Psoas muscle (tissue), 7 donors: ENCODE measurements at regions not wholly inside any gene's neighbourhood (a gene's known extent, or its start where the extent isn't known, plus 50 kb on each side); places are given as distances from the start of the nearest gene placed in this dataset.
"Not testable (repeated sequence)": the region's sequence is repeated elsewhere in the genome, so short reads cannot be mapped to it uniquely, and the experiment has no call there.

Experiments used
- ATAC-seq, 4 donors: fragments of 200-7000 bp; cut with Tn5 transposase; one replicate each; pipeline ENCODE4 v1.9.1; 2020; ENCODE audit warnings: moderate library complexity in 3 of 4, mild to moderate bottlenecking in 2 of 4
- DNase-seq, 2 donors: peaks; one replicate each; pipeline ENCODE4 v3.0.0-alpha.2; 2020
- H3K27ac ChIP-seq: fragments of 200-600 bp; one replicate; pipeline ENCODE4 v1.8.0; 2022
- H3K27me3 ChIP-seq, 3 donors: fragments of 200-600 bp in 1 of 3; one replicate each; pipeline versions ENCODE4 v1.6.1 to v1.8.0; 2013 to 2022; ENCODE audit warnings: low read length in 2 of 3, mild to moderate bottlenecking in 2 of 3, moderate library complexity in 1 of 3; ENCODE audit not compliant: insufficient read depth in 3 of 3
- H3K36me3 ChIP-seq, 2 donors: fragments of 200-600 bp in 1 of 2; one replicate each; pipeline versions ENCODE4 v1.6.1 to v1.8.0; 2013 to 2022; ENCODE audit warnings: low read depth in 1 of 2, mild to moderate bottlenecking in 1 of 2, moderate library complexity in 1 of 2; ENCODE audit not compliant: insufficient read depth in 1 of 2
- H3K4me1 ChIP-seq: fragments of 200-600 bp; one replicate; pipeline ENCODE4 v1.8.0; 2022
- H3K4me3 ChIP-seq: fragments of 200-600 bp; one replicate; pipeline ENCODE4 v1.8.0; 2022; ENCODE audit warnings: mild to moderate bottlenecking
- H3K9me3 ChIP-seq: fragments of 200-600 bp; one replicate; pipeline ENCODE4 v1.8.0; 2022
- WGBS, 3 donors: extraction: QIAGEN DNeasy Blood & Tissue Kit; methylation state at CpG; one replicate each; pipeline versions ENCODE4 v1.1.6 to v1.1.7; 2013; 5-methylcytosine and 5-hydroxymethylcytosine counted together
- intact Hi-C, 2 donors: fragments of 100-400 bp; cut with DNase I; formaldehyde crosslinking; loops; one replicate each; pipeline versions ENCODE4 v1.11.0 to v1.14.2; 2022
- TF ChIP-seq, protein P1 (sequence below): fragments of 200-600 bp; IDR thresholded peaks from one replicate; pipeline ENCODE4 v1.8.0; 2022; ENCODE audit warnings: antibody characterized with exemption
- donor health status: healthy with polysubstance abuse.
- donor health status: DM: no; HTN: no; CAD: no; lungs with moderate emphysema.
- donor health status: Bipolar disorder and iron deficiency.
- donor health status: healthy.
- donor health status: DM: yes; HTN: yes; CAD: no.
- donor health status: DM: no; HTN: no; CAD: no.
- donor health status: DM: yes; HTN: yes; CAD: no.

DNA sequence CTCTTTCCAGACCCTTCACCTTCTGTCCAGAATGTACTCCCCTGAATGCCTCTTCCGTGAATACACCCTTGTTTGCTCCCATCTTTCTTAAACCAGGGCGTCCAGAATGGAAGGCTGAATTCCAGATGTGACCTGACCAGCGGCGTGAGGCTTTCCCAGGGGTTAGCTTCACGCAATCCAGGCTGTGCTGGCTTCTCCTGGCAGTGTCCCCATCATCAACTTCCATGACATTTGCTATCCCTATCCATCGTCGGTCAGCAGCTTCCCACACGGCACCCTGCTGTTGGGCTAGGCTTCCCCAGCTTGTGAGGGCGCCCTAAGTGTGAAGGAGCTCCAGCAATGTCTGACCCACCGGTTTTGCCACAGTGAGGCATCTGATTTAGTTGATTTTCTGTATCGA, 339.8 kb upstream of the TNRC6C start:
- no peaks in the 10 kb centered on the region for H3K36me3 ChIP-seq
- WGBS, 3 donors = 87 to 88% (median 88%) methylated on average over 11 of the region's 11 CpGs
- intact Hi-C loops = no loop called here
- H3K27ac ChIP-seq = no peak overlapping the region
- no peaks in the 10 kb centered on the region for H3K9me3 ChIP-seq
- H3K4me3 ChIP-seq = no peak overlapping the region
- H3K4me1 ChIP-seq = peaks cover 11% of the 10 kb centered on the region
- peaks cover 0 to 1% (median 0%) of the 10 kb centered on the region in 3 donors for H3K27me3 ChIP-seq
- DNase-seq = no peak
- TF ChIP-seq, protein P1, sequence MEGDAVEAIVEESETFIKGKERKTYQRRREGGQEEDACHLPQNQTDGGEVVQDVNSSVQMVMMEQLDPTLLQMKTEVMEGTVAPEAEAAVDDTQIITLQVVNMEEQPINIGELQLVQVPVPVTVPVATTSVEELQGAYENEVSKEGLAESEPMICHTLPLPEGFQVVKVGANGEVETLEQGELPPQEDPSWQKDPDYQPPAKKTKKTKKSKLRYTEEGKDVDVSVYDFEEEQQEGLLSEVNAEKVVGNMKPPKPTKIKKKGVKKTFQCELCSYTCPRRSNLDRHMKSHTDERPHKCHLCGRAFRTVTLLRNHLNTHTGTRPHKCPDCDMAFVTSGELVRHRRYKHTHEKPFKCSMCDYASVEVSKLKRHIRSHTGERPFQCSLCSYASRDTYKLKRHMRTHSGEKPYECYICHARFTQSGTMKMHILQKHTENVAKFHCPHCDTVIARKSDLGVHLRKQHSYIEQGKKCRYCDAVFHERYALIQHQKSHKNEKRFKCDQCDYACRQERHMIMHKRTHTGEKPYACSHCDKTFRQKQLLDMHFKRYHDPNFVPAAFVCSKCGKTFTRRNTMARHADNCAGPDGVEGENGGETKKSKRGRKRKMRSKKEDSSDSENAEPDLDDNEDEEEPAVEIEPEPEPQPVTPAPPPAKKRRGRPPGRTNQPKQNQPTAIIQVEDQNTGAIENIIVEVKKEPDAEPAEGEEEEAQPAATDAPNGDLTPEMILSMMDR = no peak
- no peak for ATAC-seq

DNA sequence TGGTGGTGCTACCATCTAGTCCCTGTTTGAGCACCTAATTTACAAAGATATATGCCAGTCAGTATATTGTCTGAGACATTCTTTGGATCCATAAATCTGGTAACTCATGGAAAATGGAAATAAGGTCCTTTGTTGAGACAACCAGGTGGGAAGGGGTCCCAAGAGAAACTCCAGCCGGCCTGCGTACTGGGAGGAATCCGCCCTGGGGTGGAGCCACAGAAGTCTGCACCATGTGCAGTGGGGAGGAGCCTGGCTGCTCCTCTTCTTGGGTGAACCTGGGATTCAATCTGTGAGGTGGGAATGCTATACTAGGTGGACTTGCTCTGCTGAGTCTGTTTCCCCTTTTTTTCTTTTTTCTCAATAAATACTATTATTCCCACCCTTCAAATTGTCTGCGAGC, 339.2 kb upstream of the TNRC6C start:
- no peak for ATAC-seq

DNA sequence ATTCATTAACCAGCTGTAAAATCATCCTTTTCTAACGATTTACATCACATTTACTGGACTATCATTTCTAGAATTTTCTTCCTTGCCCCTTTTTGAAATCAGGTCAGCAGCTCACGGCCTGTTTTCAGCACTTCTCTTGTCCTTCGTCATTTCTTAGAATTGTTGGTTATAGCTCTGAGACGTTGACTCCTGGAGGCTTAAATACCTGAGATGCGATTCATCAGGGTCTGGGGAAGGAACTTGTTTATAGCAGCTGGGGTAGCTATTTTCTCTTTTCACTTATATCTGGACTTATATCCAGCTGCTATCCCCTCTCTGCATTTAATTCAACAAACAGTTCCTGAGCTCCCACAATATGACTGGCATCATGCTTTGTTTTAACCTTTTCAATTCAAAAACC, 338.7 kb upstream of the TNRC6C start:
- no peak for DNase-seq
- TF ChIP-seq, protein P1 = no peak
- Histone ChIP-seq H3K4me1 (peaks cover 11% of the 10 kb centered on the region), H3K9me3 (no peaks in the 10 kb centered on the region), H3K36me3 (no peaks in the 10 kb centered on the region), H3K27me3 (peaks cover 0 to 1% (median 0%) of the 10 kb centered on the region in 3 donors), H3K4me3 (no peak overlapping the region), H3K27ac (no peak overlapping the region)
- ATAC-seq = no peak
- intact Hi-C loops = no loop called here
- 83 to 90% (median 84%) methylated on average over 5 of the region's 5 CpGs for WGBS, 3 donors

More for the DNA sequence above, 339.2 kb upstream of the TNRC6C start:
- WGBS, 3 donors = 80 to 90% (median 90%) methylated on average over 4 of the region's 4 CpGs
- intact Hi-C loops = no loop called here
- no peaks in the 10 kb centered on the region for H3K9me3 ChIP-seq
- TF ChIP-seq, protein P1 = no peak
- no peak overlapping the region for H3K4me3 ChIP-seq
- no peak for DNase-seq
- H3K27ac ChIP-seq = no peak overlapping the region
- no peaks in the 10 kb centered on the region for H3K36me3 ChIP-seq
- H3K4me1 ChIP-seq = peaks cover 11% of the 10 kb centered on the region
- peaks cover 0 to 1% (median 0%) of the 10 kb centered on the region in 3 donors for H3K27me3 ChIP-seq

DNA sequence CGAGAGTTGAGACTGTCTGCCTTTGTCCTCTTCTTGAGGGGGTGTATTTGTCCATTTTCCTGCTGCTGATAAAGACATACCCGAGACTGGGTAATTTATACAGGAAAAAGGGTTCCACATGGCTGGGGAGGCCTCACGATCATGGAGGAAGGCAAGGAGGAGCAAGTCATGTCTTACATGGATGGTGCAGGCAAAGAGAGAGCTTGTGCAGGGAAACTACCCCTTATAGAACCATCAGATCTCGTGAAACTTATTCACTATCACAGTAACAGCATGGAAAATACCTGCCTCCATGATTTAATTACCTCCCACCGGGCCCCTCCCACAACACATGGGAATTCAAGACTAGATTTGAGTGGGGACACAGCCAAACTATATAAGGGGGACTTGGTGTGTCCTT, 338.2 kb upstream of the TNRC6C start:
- WGBS, 3 donors = 78 to 86% (median 84%) methylated on average over 5 of the region's 5 CpGs

DNA sequence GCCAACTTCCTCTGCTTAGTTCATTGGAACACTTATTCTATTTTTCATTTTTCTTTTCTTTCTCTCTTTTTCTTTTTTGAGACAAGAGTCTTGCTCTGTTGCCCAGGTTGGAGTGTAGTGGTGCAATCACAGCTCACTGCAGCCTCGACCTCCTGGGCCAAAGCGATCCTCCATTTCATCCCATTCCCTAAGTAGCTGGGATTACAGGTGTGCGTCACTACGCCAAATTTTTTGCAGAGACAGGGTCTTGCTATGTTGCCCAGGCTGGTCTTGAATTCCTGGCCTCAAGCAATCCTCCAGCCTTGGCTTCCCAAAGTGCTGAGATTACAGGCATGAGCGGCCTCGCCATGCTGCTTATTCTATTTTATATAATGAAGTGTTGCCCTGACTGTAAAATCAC, 336.4 kb upstream of the TNRC6C start:
- H3K27me3 ChIP-seq, DNase-seq, H3K9me3 ChIP-seq, H3K27ac ChIP-seq, H3K4me3 ChIP-seq, H3K4me1 ChIP-seq, intact Hi-C loops, ATAC-seq, H3K36me3 ChIP-seq: not testable (repeated sequence)
- WGBS, 3 donors = 95% methylated on average over 6 of the region's 6 CpGs

More for the DNA sequence above, 338.2 kb upstream of the TNRC6C start:
- Histone ChIP-seq H3K4me1 (peaks cover 11% of the 10 kb centered on the region), H3K9me3 (no peaks in the 10 kb centered on the region), H3K27me3 (peaks cover 0 to 1% (median 0%) of the 10 kb centered on the region in 3 donors), H3K36me3 (no peaks in the 10 kb centered on the region), H3K27ac (no peak overlapping the region), H3K4me3 (no peak overlapping the region)
- intact Hi-C loops = no loop called here
- ATAC-seq = no peak
- TF ChIP-seq, protein P1 = no peak
- no peak for DNase-seq
